ENCODE measurements at regions not wholly inside any gene's neighbourhood (a gene's known extent, or its start where the extent isn't known, plus 50 kb on each side); places are given as distances from the start of the nearest gene placed in this dataset.
"Not testable (repeated sequence)": the region's sequence is repeated elsewhere in the genome, so short reads cannot be mapped to it uniquely, and the experiment has no call there.

DNA sequence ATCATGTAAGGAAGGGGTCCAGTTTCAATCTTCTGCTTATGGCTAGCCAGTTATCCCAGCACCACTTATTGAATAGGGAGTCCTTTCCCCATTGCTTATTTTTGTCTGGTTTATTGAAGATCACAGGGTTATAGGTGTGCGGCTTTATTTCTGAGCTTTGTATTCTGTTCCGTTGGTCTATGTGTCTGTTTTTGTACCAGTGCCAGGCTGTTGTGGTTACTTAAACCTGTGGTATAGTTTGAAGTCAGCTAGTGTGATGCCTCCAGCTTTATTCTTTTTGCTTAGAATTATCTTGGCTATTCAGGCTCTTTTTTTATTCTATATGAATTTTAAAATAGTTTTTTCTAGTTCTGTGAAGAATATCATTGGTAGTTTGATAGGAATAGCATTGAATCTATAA is 234.6 kb upstream of the CASK start:
- not testable (repeated sequence) for DNase-seq (ENCODE audit: low read depth)

DNA sequence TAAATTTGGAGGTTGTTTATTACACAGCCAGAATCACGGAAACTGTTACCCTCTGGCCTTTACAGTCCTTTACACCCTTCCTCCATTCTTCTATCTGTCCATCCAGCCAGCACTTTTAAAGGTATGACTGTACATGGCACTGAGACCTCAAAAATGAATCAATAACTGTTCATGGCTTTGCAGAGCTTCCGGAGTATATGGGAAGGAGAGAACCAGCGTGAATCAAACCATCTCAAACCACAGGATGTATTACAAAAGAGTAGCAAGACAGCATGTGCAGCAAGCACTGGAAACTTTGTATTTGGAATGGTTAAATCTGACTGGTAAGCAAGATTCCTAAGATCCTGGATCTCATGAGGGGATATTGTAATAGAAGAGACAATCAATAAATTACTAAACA is 228.5 kb upstream of the CASK start:
- DNase-seq (ENCODE audit: low read depth): no peak

GRCh38 chrX:42149765-42150164 is 226.4 kb upstream of the CASK start:
- DNase-seq (ENCODE audit: low read depth): peak; percentile 55

DNA sequence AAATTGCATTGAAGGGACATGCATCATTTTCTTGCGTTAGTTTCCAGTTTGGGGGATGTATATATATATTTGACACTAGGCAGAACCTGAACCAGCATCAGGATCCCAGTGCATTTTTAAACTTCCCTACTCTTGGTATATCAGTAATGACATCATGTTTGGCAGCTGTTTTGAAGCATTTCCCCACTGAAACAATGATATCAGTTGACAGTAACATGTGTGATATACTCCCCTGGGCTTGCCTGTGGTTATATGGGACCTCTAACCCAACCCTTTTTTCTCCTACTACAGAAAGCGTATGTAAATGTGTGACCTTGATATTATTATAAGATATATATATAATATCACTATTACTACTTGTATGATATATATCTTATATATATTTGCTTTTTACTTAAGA is 225.9 kb upstream of the CASK start:
- DNase-seq (ENCODE audit: low read depth): peak; percentile 48

GRCh38 chrX:42143866-42144592 is 220.7 kb upstream of the CASK start:
- DNase-seq (ENCODE audit: low read depth): no peak

DNA sequence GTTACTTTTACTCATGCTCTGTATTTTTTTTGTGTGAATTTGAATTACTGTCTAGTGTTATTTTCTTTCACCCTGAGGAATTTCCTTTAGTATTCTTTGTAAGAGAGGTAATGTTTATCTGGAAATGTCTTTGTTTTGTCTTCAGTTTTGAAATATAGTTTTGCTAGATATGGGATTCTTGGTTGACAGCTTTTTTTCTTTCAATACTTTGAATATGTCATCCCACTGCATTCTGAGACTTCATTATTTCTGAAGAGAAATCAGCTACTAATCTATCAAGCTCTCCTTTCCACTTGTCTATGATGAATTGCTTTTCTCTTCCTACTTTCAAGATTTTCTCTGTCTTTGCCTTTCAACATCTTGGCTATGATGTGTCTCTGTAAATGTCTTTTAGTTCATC is 217.0 kb upstream of the CASK start:
- no peak for DNase-seq (ENCODE audit: low read depth)

GRCh38 chrX:42135583-42136228 is 212.4 kb upstream of the CASK start:
- no peak for DNase-seq (ENCODE audit: low read depth)

- no peak for DNase-seq (ENCODE audit: low read depth)
Observed at GRCh38 chrX:42131856-42132255, 208.5 kb upstream of the CASK start.

GRCh38 chrX:42129022-42129940 is 205.9 kb upstream of the CASK start:
- no peak for DNase-seq (ENCODE audit: low read depth)

GRCh38 chrX:42128587-42128986 is 205.2 kb upstream of the CASK start:
- DNase-seq (ENCODE audit: low read depth): no peak

GRCh38 chrX:42128020-42128419 is 204.7 kb upstream of the CASK start:
- DNase-seq (ENCODE audit: low read depth): no peak

- DNase-seq (ENCODE audit: low read depth): no peak
Observed at GRCh38 chrX:42127563-42127962, 204.2 kb upstream of the CASK start.

DNA sequence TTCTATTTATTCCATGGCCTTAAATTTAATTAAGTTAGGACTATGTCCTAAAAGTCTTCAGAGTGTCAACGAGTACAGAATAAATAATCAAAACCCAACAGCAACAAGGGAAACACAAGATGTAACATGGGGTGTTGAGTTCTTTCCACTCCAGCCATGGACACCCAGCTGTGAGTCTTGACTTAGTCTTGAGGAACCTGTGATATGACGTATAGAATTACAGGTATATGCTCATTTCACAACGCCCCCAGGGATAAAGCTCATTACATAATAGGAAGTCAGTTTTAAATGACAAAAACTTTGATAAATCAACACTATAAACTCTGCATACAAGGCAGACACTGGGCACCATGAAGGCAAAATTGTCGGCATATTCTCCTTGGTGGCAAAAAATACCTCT is 200.0 kb upstream of the CASK start:
- DNase-seq (ENCODE audit: low read depth): no peak

- peak; percentile 86 for DNase-seq (ENCODE audit: low read depth)
Observed at GRCh38 chrX:42119076-42119475, 195.7 kb upstream of the CASK start.

- no peak for DNase-seq (ENCODE audit: low read depth)
Observed at GRCh38 chrX:42117318-42117717, 194.0 kb upstream of the CASK start.

DNA sequence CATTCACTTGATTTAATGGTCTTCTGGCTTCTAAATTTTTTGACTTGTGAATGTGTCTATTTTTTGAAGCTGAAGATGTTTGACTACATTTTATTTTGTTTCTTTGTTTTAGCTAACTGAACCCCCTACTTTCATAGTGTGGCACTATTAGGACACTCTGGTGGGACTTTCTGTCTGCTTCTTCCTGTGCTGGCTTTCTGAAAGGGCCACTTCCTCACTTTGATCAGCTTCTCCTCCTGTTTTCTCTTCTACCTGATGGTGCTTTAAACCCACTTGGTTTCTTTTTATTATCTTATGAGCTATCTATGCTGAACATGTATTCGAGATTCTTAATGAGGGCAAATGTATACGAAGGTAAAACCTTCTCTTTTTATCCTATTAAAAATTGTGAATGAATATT is 186.1 kb upstream of the CASK start:
- no peak for DNase-seq (ENCODE audit: low read depth)

DNA sequence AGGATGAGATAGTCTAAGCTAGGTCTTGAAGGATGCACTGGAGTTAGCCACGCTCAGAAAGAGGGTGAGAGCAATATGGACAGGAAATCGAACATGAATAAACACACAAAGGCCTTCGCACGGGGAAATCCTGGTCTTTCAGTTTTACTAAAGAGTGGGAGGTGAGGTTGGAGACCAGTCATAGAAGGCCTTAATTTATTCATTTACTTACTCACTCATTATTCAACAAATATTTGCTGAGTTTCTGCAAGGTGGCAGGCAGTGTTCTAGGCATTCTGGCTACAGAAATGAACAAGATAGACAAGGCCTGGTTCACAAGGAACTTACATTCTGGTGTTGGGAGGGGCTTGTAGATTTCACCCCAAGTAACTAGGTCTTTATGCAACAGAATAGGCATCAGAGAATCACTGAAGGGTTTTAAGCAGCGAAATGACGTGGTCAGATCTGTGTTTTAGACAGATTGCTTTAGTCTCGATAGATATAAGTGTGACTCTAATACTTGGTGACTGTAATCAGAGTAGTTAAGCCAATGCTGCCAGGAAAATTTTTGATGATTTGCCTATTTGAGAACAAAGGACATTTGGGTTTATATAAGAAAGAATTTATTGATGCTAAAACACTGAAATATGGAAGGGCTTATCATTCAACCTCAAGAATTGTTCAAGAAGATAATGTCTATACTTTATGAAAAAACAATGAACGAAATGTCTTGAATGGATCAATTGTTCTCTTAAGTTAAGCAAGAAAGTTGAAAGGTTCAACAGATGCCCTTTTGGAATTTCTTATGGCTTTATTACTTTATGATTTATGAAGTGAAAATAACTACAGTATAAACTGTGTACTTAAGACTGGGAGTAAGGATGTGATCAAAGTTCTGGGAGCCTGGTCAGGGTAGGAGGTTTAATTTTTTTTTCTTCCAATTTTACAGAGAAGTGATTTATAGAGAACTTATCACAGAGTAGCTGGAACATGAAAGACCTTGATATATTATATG is 184.4 kb upstream of the CASK start:
- DNase-seq (ENCODE audit: low read depth): no peak

GRCh38 chrX:42106556-42106955 is 183.2 kb upstream of the CASK start:
- no peak for DNase-seq (ENCODE audit: low read depth)

GRCh38 chrX:42102586-42103282 is 179.4 kb upstream of the CASK start:
- DNase-seq (ENCODE audit: low read depth): no peak

DNA sequence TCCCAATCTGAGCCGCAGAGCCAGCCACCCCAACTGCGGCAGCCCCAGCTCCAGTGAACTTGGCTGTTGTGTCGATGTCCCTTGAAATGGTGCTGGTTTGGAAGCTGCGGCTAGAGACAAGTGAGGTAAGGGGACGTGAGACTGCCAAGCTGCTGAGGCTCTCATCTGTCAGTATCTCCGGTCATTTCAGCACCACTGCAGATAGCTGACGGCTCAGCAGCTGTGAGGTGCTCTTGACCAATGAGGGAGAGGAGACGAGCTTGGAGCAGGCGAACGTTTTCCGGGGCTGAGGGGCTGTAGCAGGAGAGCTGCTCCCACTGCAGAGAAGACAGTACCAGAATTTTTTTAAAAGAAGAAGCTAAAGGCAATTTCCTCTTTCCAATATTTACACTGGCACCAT is 175.5 kb upstream of the CASK start:
- DNase-seq (ENCODE audit: low read depth): peak; percentile 21

DNA sequence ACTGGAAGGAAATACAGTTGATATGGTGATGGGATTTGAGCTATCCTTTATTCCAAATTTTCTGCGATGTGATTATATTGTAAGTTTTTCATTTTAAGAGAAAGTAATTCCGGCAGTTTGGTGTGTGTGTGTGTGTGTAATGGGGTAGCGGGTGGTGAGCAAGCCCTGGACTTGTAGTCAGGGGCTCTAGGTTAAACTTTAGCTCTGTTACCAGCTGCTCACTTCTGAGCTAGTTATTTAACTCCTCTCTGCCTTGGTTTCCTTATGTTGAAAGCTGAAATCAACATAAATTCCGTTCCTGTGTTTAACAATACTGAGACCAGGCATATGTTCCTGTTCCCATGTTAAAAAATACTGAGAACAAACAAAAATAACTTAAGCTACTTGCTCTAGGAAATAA is 174.1 kb upstream of the CASK start:
- no peak for DNase-seq (ENCODE audit: low read depth)

All from LHCN-M2 (cell line).